IgD-negative memory B cell (primary cell): ENCODE measurements at regions not wholly inside any gene's neighbourhood (a gene's known extent, or its start where the extent isn't known, plus 50 kb on each side); places are given as distances from the start of the nearest gene placed in this dataset.
A peak's percentile ranks its signal among the peaks of the same experiment; 100 is the strongest.
"Not testable (repeated sequence)": the region's sequence is repeated elsewhere in the genome, so short reads cannot be mapped to it uniquely, and the experiment has no call there.

Experiments used
- H3K27ac Mint-ChIP-seq, 3 donors: one replicate each; pipeline ENCODE4 v1.8.0; 2020 to 2022; ENCODE audit warnings: mild to moderate bottlenecking in 3 of 3, mixed read lengths in 3 of 3, moderate library complexity in 1 of 3
- H3K27me3 Mint-ChIP-seq: one replicate; pipeline ENCODE4 v1.8.0; 2021; ENCODE audit warnings: mixed read lengths
- H3K36me3 Mint-ChIP-seq: one replicate; pipeline ENCODE4 v1.8.0; 2020; ENCODE audit warnings: mild to moderate bottlenecking, mixed read lengths
- H3K4me1 Mint-ChIP-seq, 3 donors: one replicate each; pipeline ENCODE4 v1.8.0; 2020 to 2022; ENCODE audit warnings: mixed read lengths in 3 of 3, mild to moderate bottlenecking in 1 of 3
- H3K4me3 Mint-ChIP-seq, 4 donors: one replicate each; pipeline ENCODE4 v1.8.0; 2020 to 2022; ENCODE audit warnings: mild to moderate bottlenecking in 4 of 4, mixed read lengths in 4 of 4, moderate library complexity in 3 of 4
- H3K9me3 Mint-ChIP-seq, 3 donors: one replicate each; pipeline ENCODE4 v1.8.0; 2020 to 2021; ENCODE audit warnings: mixed read lengths in 3 of 3, mild to moderate bottlenecking in 1 of 3

GRCh38 chr1:221246628-221247415, 367.6 kb downstream of the HLX start:
- no peaks in the 10 kb centered on the region for H3K4me1 Mint-ChIP-seq
- H3K9me3 Mint-ChIP-seq = peaks cover 0 to 2% (median 0%) of the 10 kb centered on the region in 3 donors
- H3K27ac Mint-ChIP-seq = no peak overlapping the region

GRCh38 chr1:221251580-221251979, 372.3 kb downstream of the HLX start:
- Mint-ChIP-seq H3K27me3 (peaks cover 6% of the 10 kb centered on the region), H3K9me3 (peaks cover 0 to 2% (median 0%) of the 10 kb centered on the region in 3 donors), H3K36me3 (no peaks in the 10 kb centered on the region), H3K4me3 (no peak overlapping the region), H3K27ac (no peak overlapping the region), H3K4me1 (no peaks in the 10 kb centered on the region)

More at GRCh38 chr1:221246628-221247415, 367.6 kb downstream of the HLX start:
- Mint-ChIP-seq H3K4me3 (no peak overlapping the region), H3K27me3 (peaks cover 10% of the 10 kb centered on the region), H3K36me3 (no peaks in the 10 kb centered on the region)

GRCh38 chr1:221254813-221255212, 375.6 kb downstream of the HLX start:
- peaks cover 2% of the 10 kb centered on the region for H3K36me3 Mint-ChIP-seq
- peaks cover 2% of the 10 kb centered on the region for H3K27me3 Mint-ChIP-seq
- no peaks in the 10 kb centered on the region for H3K4me1 Mint-ChIP-seq
- no peak overlapping the region for H3K27ac Mint-ChIP-seq
- peaks cover 0 to 2% (median 0%) of the 10 kb centered on the region in 3 donors for H3K9me3 Mint-ChIP-seq
- no peak overlapping the region for H3K4me3 Mint-ChIP-seq

DNA sequence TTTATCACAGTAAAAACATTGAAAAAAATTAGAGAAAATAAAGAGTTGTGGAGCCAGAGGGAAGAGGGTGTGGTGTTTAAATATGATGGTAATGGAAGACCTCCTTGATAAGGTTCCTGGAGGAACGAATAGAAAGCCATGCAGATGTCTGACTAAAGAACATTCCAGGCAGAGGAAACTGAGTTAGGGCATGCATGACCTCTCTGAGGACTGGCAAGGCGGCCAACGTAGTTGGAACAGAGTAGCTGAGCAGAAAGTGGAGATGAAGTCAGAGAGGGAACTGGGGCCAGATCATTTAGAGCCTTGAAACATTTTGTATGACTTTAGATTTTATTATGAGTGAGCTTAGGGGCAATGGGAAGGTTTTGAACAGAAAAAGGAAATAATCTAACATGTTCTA, 377.5 kb downstream of the HLX start:
- Mint-ChIP-seq H3K27me3 (peaks cover 2% of the 10 kb centered on the region), H3K36me3 (peaks cover 2% of the 10 kb centered on the region), H3K27ac (no peak overlapping the region), H3K4me1 (no peaks in the 10 kb centered on the region), H3K4me3 (no peak overlapping the region), H3K9me3 (peaks cover 0 to 2% (median 0%) of the 10 kb centered on the region in 3 donors)

- H3K36me3 Mint-ChIP-seq, H3K27ac Mint-ChIP-seq, H3K27me3 Mint-ChIP-seq, H3K4me3 Mint-ChIP-seq, H3K9me3 Mint-ChIP-seq, H3K4me1 Mint-ChIP-seq: not testable (repeated sequence)
Observed at GRCh38 chr1:221257548-221257947, 378.3 kb downstream of the HLX start.

GRCh38 chr1:221262677-221263076, 383.4 kb downstream of the HLX start:
- peak overlapping the region in 1 of 3 donors; percentile 1 for H3K27ac Mint-ChIP-seq
- not testable (repeated sequence) for H3K4me3 Mint-ChIP-seq, H3K27me3 Mint-ChIP-seq, H3K36me3 Mint-ChIP-seq, H3K4me1 Mint-ChIP-seq, H3K9me3 Mint-ChIP-seq

DNA sequence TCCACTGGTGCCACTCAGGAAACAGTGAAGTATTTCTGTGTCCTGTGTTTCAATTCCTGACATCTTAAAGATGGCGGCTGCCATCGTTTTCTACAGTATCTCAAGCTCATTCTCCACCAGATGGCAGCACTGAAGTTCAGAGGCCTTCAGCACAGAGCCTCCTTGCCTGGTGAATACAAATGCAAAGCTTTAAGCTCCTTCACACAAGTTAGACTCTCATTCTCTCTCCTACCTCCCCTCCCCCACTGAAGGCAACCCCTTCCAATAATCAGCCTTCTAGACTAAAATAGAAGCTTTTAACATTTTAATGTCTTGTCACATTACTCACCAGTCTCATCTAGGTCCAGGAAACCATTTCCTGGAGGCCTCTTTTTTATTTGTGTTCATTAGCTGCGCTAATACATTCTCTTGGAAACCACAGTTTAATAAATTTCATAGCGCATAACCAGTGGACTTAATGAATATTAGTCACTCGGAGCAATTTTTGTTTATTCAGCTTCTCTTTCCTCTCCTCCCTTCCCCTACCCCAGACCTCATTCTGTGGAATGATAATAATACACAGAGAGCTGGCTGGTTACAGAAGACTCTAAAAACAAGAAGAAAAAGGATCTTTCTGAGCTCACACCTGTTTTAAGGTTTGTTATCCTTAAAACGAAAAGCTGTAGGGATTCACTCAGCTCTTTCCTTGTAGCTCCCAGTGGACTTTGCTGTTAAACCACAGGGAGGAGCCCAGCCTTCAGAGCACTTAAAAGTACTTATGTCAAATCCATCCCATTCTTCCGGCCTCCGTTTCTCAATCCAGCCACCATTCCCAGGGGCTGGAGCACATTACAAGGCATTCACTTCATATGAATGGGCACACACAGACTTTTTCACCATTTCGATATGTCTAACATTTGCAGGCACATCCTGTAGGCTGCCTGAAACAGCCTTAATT, 384.9 kb downstream of the HLX start:
- Mint-ChIP-seq H3K36me3 (peaks cover under 1% of the 10 kb centered on the region), H3K27ac (no peak overlapping the region), H3K4me1 (no peaks in the 10 kb centered on the region), H3K4me3 (no peak overlapping the region), H3K27me3 (peaks cover 4% of the 10 kb centered on the region), H3K9me3 (peaks cover 0 to 2% (median 0%) of the 10 kb centered on the region in 3 donors)

- Mint-ChIP-seq H3K4me1 (no peaks in the 10 kb centered on the region), H3K27me3 (peaks cover 4% of the 10 kb centered on the region), H3K4me3 (no peak overlapping the region)
Observed at GRCh38 chr1:221264848-221265247, 385.6 kb downstream of the HLX start.

GRCh38 chr1:221268295-221268694, 389.1 kb downstream of the HLX start:
- Mint-ChIP-seq H3K27me3 (peaks cover 4% of the 10 kb centered on the region), H3K4me3 (no peak overlapping the region), H3K4me1 (no peaks in the 10 kb centered on the region), H3K36me3 (no peaks in the 10 kb centered on the region), H3K27ac (no peak overlapping the region), H3K9me3 (peaks cover 0 to 3% (median 0%) of the 10 kb centered on the region in 3 donors)

More at GRCh38 chr1:221264848-221265247, 385.6 kb downstream of the HLX start:
- H3K9me3 Mint-ChIP-seq = peaks cover 0 to 2% (median 0%) of the 10 kb centered on the region in 3 donors
- no peak overlapping the region for H3K27ac Mint-ChIP-seq
- H3K36me3 Mint-ChIP-seq = no peaks in the 10 kb centered on the region

- Mint-ChIP-seq H3K27ac (no peak overlapping the region), H3K4me3 (no peak overlapping the region), H3K4me1 (no peaks in the 10 kb centered on the region), H3K27me3 (peaks cover 4% of the 10 kb centered on the region), H3K36me3 (no peaks in the 10 kb centered on the region), H3K9me3 (peaks cover 0 to 3% (median 0%) of the 10 kb centered on the region in 3 donors)
Observed at GRCh38 chr1:221271701-221272100, 392.5 kb downstream of the HLX start.

GRCh38 chr1:221272940-221273339, 393.7 kb downstream of the HLX start:
- peaks cover under 1% of the 10 kb centered on the region for H3K27me3 Mint-ChIP-seq
- no peaks in the 10 kb centered on the region for H3K36me3 Mint-ChIP-seq
- H3K4me3 Mint-ChIP-seq = no peak overlapping the region
- no peak overlapping the region for H3K27ac Mint-ChIP-seq
- no peaks in the 10 kb centered on the region for H3K4me1 Mint-ChIP-seq
- peaks cover 0 to 2% (median 0%) of the 10 kb centered on the region in 3 donors for H3K9me3 Mint-ChIP-seq

GRCh38 chr1:221274373-221274772, 395.1 kb downstream of the HLX start:
- H3K4me3 Mint-ChIP-seq = no peak overlapping the region
- H3K27ac Mint-ChIP-seq = no peak overlapping the region
- peaks cover 0 to 2% (median 0%) of the 10 kb centered on the region in 3 donors for H3K4me1 Mint-ChIP-seq
- H3K27me3 Mint-ChIP-seq = no peaks in the 10 kb centered on the region
- peaks cover 0 to 1% (median 0%) of the 10 kb centered on the region in 3 donors for H3K9me3 Mint-ChIP-seq
- H3K36me3 Mint-ChIP-seq = no peaks in the 10 kb centered on the region

DNA sequence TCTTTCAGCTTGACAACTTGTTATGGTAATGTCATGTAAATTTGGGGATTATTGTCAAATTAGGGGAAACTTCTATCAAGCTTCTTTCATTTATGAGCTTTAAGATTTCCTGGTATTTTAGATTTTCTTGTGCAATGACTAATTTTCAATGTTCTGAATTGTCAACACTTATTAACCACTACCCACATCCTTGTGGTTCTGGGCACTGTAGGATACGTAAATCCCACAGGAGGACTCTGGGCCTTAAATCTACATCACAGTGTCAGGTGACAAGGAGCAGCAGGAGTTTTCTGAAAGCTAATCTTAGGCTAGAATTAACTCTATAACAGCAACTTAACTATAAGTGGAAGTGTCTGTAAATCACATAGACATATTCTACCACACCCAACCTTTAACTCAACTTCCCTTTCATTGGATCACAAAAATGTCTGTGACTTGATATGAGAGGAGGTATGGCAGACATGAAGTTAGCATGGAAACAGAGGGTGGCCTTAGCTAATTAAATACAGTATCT, 397.7 kb downstream of the HLX start:
- no peaks in the 10 kb centered on the region for H3K27me3 Mint-ChIP-seq
- H3K9me3 Mint-ChIP-seq = peaks cover 0 to 4% (median 0%) of the 10 kb centered on the region in 3 donors
- H3K4me1 Mint-ChIP-seq = peaks cover 0 to 2% (median 0%) of the 10 kb centered on the region in 3 donors
- H3K36me3 Mint-ChIP-seq = peaks cover 1% of the 10 kb centered on the region
- no peak overlapping the region for H3K4me3 Mint-ChIP-seq
- H3K27ac Mint-ChIP-seq = no peak overlapping the region

DNA sequence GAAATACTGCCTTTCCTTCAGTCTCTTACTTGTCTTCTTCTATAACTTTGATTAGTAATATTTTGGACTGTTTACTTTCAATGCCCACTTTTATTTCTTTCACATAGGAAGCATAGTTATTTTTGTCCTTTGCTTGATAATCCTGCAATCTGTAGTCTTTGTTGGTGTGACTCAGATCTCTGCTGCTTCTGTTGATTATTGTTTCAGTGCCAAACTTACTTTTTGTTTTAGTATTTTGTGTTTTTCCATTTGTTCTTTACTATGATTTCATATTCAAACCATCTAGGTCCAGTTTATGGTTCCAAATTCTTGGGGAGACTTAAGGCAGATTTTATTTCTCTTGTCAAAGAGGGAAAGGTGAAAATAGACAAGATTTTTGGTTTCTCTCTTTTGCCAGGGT, 399.9 kb downstream of the HLX start:
- Mint-ChIP-seq H3K27me3 (peaks cover 5% of the 10 kb centered on the region), H3K9me3 (peaks cover 0 to 4% (median 0%) of the 10 kb centered on the region in 3 donors), H3K4me3 (no peak overlapping the region), H3K27ac (no peak overlapping the region), H3K4me1 (peaks cover 0 to 2% (median 0%) of the 10 kb centered on the region in 3 donors), H3K36me3 (peaks cover 3% of the 10 kb centered on the region)

DNA sequence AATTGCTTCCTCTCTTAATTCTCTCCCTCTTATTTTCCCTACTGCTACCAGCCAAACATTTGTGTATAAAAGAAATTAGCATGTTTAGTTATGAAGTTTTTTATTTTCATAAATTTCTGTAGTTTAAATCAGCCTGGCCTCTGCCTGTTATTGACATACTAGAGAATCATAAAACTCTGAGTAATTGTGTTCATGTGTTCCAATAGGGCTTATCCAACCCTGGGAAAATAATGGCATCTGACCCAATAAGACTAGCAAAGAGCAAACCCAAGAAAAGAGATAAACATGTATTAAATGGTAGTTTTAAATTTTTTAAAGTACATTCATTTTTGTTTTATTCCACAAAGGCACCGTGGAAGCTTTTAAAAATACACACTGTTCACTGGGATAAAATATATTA, 404.3 kb downstream of the HLX start:
- Mint-ChIP-seq H3K9me3 (peaks cover 0 to 4% (median 0%) of the 10 kb centered on the region in 3 donors), H3K27ac (no peak overlapping the region), H3K4me1 (peaks cover 0 to 2% (median 0%) of the 10 kb centered on the region in 3 donors), H3K36me3 (peaks cover 4% of the 10 kb centered on the region), H3K27me3 (peaks cover 5% of the 10 kb centered on the region), H3K4me3 (no peak overlapping the region)
